ENCODE measurements at regions not wholly inside any gene's neighbourhood (a gene's known extent, or its start where the extent isn't known, plus 50 kb on each side); places are given as distances from the start of the nearest gene placed in this dataset.
"Not testable (repeated sequence)": the region's sequence is repeated elsewhere in the genome, so short reads cannot be mapped to it uniquely, and the experiment has no call there.

DNA sequence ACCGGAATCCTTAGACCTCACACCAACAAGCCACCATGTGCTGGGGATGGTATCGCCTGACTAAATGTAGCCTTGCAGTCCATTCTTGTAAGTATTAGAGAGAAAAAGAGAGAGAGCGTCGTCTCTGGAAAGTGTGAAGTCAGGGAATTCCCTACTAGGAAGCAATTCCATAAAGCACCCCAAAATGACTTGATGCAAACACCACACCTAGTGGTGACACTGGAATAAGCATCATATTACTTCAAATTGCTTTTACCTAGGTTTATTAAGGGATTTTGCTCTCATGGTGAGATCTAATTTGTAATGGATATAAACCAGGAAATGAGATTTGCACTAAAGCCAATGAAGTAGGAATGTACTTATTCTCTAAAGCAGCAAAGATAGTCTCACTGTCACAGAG is 111.4 kb upstream of the METTL9 start:
- DNase-seq (ENCODE audit: low read depth) = not testable (repeated sequence)

DNA sequence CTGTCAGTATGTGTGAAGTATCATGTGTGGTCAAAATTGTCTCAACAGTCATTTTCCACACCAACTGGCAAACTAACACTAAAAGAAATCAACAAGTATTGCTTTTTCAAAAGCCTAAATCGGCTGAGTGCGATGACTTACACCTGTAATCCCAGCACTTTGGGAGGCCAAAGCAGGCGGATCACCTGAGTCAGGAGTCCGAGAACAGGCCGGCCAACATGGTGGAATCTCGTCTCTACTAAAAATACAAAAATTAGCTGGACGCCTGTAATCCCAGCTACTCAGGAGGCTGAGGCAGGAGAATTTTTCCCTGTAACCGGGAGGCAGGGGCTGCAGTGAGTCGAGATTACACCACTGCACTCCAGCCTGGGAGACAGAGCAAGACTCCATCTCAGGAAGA is 100.3 kb upstream of the METTL9 start:
- DNase-seq (ENCODE audit: low read depth) = not testable (repeated sequence)

DNA sequence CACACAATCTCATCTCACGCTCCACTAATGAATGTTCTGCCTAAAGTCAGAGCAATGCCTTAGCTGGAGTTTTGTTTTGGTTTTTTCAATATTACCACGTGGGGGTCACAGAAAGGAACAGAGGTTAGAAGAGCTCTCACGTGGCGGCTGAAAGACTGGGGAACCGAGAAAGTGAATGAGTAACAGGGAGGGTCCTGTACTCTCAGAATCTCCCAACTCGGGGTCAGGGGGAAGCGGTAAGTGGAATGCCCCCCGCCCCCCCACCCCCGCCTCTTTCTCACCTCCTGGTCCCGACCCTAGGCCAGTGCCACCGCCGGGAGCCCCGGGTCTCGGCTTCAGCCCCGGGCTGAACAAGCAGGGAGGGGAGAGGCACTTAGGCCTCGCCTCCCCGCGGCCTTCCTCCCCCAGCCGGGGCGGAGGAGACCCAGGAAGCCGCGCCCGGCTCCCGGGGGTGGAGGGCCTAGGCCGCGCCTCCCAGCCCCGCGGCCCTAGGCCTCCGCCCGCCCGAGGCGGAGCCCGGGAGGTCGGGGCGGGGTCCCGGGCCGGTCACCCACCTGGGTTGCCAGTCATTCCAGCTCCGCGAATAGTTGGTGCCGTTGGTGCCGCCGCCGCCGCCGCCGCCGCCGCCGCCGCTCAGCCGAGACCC is 98.0 kb upstream of the METTL9 start:
- DNase-seq (ENCODE audit: low read depth) = not testable (repeated sequence)

DNA sequence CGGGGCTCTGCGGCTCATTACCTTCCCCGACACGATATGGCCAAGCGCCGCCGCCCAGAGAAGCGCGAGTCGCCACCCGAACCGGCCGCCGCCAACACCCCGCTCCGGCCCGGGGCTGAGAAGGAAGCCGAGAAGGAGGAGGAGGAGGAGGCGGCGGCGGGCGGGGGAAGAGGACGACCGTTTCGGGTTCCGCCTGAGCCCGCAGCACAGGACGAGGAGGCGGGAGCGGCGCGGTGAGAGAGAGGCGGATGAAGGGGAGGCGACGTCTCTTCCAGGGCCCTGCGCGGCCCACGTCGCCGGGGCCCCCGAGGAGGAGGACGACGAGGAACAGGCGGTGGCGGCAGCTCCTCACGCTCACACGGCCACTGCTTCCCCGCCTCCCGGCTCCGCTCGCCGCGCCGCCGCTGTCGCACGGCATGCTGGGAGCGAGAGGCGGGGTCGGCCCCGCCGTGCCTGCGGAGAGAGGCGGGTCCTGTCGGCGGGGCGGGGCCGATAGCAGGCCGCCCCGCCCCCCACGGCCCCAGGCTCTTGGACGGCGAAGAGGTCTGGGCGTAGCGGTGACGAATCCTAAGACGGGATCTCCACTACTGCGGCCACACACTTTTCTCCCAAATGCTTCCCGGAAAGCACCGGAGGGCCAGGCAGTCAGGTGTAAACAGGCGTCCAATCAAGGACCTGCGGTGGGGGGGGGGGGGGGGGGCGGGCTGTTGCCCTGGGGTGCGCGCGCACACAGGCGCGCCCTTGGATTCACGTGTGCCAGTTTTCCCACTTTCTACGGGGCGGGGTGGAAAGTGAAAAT is 97.3 kb upstream of the METTL9 start:
- peak; percentile 50 for DNase-seq (ENCODE audit: low read depth)

- DNase-seq (ENCODE audit: low read depth) = not testable (repeated sequence)
These were observed 95.8 kb upstream of the METTL9 start for GRCh38 chr16:21503574-21503920.

GRCh38 chr16:21503941-21504832 is 95.2 kb upstream of the METTL9 start:
- not testable (repeated sequence) for DNase-seq (ENCODE audit: low read depth)

GRCh38 chr16:21505751-21506520 is 93.4 kb upstream of the METTL9 start:
- DNase-seq (ENCODE audit: low read depth) = not testable (repeated sequence)

DNA sequence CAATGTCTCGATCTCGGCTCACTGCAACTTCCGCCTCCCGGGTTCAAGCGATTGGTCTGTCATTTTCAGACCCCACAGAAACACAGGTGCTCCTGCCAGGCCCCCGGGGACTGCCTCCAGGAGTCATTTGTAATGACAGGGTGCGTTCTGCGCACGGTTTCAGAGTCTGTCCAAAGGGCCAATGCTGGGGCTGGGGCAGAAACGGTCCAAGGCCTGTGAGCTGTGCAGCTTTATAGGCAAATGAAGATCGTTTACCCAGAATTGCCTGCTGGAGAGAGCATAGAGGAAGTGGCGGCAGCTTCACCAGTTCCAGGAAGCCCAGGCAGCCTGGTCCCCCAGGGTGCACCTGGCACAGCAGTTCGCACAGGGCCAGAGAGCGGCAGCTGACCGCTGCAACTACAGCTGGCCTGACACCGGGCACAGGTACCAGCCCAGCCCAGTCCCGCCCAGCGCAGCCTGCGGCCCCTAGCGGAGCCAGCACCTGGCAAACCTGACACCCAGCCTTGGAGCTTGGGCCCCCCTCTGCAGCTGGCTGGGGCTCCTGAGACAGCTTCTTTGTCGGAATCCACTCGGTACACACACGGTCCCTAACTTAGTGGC is 92.4 kb upstream of the METTL9 start:
- DNase-seq (ENCODE audit: low read depth) = not testable (repeated sequence)

DNA sequence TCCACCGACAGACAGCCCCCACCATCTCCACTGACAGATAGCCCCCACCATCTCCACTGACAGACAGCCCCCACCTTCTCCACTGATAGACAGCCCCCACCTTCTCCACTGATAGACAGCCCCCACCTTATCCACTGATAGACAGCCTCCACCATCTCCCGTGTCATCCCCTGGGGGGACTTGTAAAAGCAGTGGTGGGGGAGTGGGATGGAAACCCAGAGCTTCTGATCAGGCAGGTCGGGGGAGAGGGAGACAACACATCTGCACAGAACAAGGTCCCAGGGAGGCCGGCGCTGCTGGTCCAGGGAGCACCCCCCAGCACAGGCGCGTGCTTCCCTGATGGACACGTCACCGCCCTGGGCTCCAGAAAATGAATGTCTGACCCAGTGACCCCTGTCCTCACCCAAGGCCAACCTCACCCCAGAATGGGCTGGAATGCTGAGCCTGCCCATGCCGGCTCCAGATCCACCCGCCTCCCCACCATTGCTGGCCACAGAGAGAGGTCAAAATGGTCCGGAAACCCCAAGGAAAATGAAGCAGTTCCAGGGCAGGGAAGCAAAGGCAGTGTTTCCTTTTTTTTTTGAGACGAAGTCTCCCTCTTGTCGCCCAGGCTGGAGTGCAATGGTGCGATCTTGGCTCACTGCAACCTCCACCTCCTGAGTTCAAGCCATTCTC is 91.6 kb upstream of the METTL9 start:
- DNase-seq (ENCODE audit: low read depth) = not testable (repeated sequence)

- DNase-seq (ENCODE audit: low read depth) = not testable (repeated sequence)
These were observed 90.5 kb upstream of the METTL9 start for GRCh38 chr16:21508661-21509436.

- DNase-seq (ENCODE audit: low read depth) = not testable (repeated sequence)
These were observed 89.8 kb upstream of the METTL9 start for GRCh38 chr16:21509437-21510086.

GRCh38 chr16:21510869-21511255 is 88.5 kb upstream of the METTL9 start:
- not testable (repeated sequence) for DNase-seq (ENCODE audit: low read depth)

- peak; percentile 43 for DNase-seq (ENCODE audit: low read depth)
These were observed 87.8 kb upstream of the METTL9 start for GRCh38 chr16:21511315-21512210.

GRCh38 chr16:21512280-21513192 is 86.8 kb upstream of the METTL9 start:
- DNase-seq (ENCODE audit: low read depth) = not testable (repeated sequence)

- DNase-seq (ENCODE audit: low read depth) = not testable (repeated sequence)
These were observed 86.0 kb upstream of the METTL9 start for GRCh38 chr16:21513337-21513741.

DNA sequence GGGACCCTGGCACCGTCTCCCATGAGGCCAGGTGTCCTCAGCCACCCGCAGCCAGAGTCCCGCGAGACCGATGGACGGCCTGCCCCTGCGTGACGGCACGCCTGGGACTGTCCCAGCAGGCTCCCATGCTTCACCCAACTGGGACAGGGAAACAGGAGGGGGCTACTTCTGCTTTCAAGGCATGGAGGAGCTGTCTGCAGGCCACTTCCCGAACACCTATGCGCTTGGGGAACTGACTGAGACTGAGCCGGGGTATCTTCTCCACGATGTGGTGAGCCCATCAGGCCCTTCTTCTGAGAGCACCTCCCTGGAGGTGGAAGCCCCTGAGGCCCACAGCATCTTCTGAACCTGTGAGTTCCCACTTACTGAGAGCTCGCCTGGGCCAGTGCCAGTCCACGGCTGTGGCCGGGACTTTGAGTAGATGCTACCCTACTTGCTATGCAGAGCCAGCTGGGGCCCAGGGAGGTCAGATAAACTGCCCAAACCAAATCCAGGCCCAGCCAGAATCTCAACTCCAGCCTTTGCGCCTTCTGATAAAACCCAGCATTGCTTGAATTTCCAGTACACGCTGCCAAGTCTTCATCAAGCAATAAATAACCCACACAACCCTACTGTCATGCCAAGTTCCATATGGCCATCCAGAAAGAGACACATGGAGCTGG is 85.4 kb upstream of the METTL9 start:
- not testable (repeated sequence) for DNase-seq (ENCODE audit: low read depth)

DNA sequence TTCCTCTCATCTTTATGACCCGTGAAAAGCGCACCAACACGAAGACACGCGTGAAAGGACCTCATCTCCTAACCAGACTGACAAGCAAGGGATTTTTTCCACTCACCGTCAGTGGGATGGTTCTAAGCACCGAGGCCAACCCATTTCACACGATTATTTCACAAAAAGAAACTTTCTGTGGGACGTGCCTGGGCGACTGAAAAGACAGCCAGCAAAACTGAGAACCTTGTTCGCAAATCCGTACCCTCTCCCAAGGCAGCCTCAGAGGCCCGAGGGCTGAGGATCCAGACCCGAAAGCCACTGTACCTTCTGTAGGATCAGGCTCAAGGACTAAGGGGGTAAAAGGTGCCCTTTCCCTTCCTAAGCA is 84.9 kb upstream of the METTL9 start:
- DNase-seq (ENCODE audit: low read depth) = not testable (repeated sequence)

All from HS-27A (cell line).